Upper lobe of left lung (tissue), 4 donors: ENCODE measurements at regions not wholly inside any gene's neighbourhood (a gene's known extent, or its start where the extent isn't known, plus 50 kb on each side); places are given as distances from the start of the nearest gene placed in this dataset.

ENCODE experiments used
- CTCF ChIP-seq, 6 experiments: fragments of 450-650 bp in 4 of 6; fragments of 200-600 bp in 2 of 6; sonication (generic) in 2 of 6; IDR thresholded peaks; one replicate each; pipeline ENCODE4 v1.5.1; 2016 to 2019; ENCODE audit warnings: antibody characterized with exemption in 6 of 6
- EP300 ChIP-seq, 4 donors: sonication (generic); formaldehyde crosslinking; IDR thresholded peaks; one replicate each; pipeline ENCODE4 v1.5.1; 2017; ENCODE audit warnings: antibody characterized with exemption in 4 of 4, control low read depth in 2 of 4
- POLR2A ChIP-seq, 4 donors: fragments of 450-650 bp; IDR thresholded peaks; one replicate each; pipeline ENCODE4 v1.5.1; 2016 to 2017; ENCODE audit warnings: antibody characterized with exemption in 4 of 4, mild to moderate bottlenecking in 2 of 4

- TF ChIP-seq CTCF (IDR thresholded peaks at IDR 0.05) (no peak), POLR2A (IDR thresholded peaks at IDR 0.05) (no peak), EP300 (IDR thresholded peaks at IDR 0.05) (no peak)
These were observed 121.8 kb upstream of the ATP11B start for GRCh38 chr3:182671541-182671940.
